ENCODE measurements at regions not wholly inside any gene's neighbourhood (a gene's known extent, or its start where the extent isn't known, plus 50 kb on each side); places are given as distances from the start of the nearest gene placed in this dataset.

- WGBS, 2 donors, result 18 to 27% methylated on average over 3 of the region's 3 CpGs
- Histone ChIP-seq H3K27ac (no peak overlapping the region), H3K36me3 (no peaks in the 10 kb centered on the region), H3K4me3 (no peak overlapping the region), H3K27me3 (no peaks in the 10 kb centered on the region), H3K9me3 (no peaks in the 10 kb centered on the region), H3K4me1 (no peaks in the 10 kb centered on the region)
- no peak for TF ChIP-seq CTCF (IDR thresholded peaks at IDR 0.05)
- DNase-seq (no peak), ATAC-seq (no peak), FAIRE-seq (no peak)
- intact Hi-C loops (cut with DNase I), result no loop called here
Measured at GRCh38 chr5:17690473-17690872, 56.2 kb downstream of the TAF11L14 start.

- no peak for FAIRE-seq
- no peak for TF ChIP-seq CTCF (IDR thresholded peaks at IDR 0.05)
- H3K27ac ChIP-seq, result no peak overlapping the region
- no peak for ATAC-seq
- 34 to 47% methylated on average over 1 of the region's 1 CpG for WGBS, 2 donors
- no peaks in the 10 kb centered on the region for H3K4me1 ChIP-seq
- no peaks in the 10 kb centered on the region for H3K9me3 ChIP-seq
- no peaks in the 10 kb centered on the region for H3K27me3 ChIP-seq
- H3K4me3 ChIP-seq, result no peak overlapping the region
- no peaks in the 10 kb centered on the region for H3K36me3 ChIP-seq
- no peak for DNase-seq
- intact Hi-C loops (cut with DNase I), result no loop called here
Measured at GRCh38 chr5:17691762-17692161, 57.5 kb downstream of the TAF11L14 start.

- H3K27me3 ChIP-seq, result no peaks in the 10 kb centered on the region
- H3K4me3 ChIP-seq, result no peak overlapping the region
- ATAC-seq (no peak), FAIRE-seq (no peak), DNase-seq (no peak)
- no peaks in the 10 kb centered on the region for H3K9me3 ChIP-seq
- no peaks in the 10 kb centered on the region for H3K36me3 ChIP-seq
- no peak for TF ChIP-seq CTCF (IDR thresholded peaks at IDR 0.05)
- H3K27ac ChIP-seq, result no peak overlapping the region
- intact Hi-C loops (cut with DNase I), result no loop called here
- H3K4me1 ChIP-seq, result no peaks in the 10 kb centered on the region
Measured at GRCh38 chr5:17694371-17694770, 60.1 kb downstream of the TAF11L14 start.

GRCh38 chr5:17694914-17695313, 60.7 kb downstream of the TAF11L14 start:
- intact Hi-C loops (cut with DNase I), result no loop called here
- Histone ChIP-seq H3K4me1 (no peaks in the 10 kb centered on the region), H3K9me3 (no peaks in the 10 kb centered on the region), H3K27me3 (no peaks in the 10 kb centered on the region), H3K36me3 (no peaks in the 10 kb centered on the region), H3K4me3 (no peak overlapping the region), H3K27ac (no peak overlapping the region)
- WGBS, 2 donors, result 51 to 62% methylated on average over 2 of the region's 2 CpGs
- ATAC-seq (no peak), FAIRE-seq (no peak), DNase-seq (no peak)
- no peak for TF ChIP-seq CTCF (IDR thresholded peaks at IDR 0.05)

DNA sequence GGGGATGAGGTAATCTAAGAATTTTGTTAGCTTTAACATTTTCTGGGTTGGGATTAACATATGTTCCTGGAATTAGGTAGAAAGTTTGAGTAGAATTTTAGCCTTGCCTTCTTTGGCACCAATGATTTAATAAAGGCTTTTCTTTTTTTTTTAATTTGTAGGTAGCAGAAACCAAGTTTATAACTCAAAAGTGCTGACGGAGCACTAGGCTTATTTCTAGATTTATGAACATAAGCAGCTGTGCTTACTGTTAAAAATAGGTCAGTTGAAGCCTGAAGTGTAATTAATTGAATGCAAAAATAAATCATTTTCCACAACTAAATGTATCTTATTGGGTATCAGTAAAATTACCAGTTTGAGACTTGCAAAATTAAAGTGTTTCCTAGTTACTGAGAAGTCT, 62.4 kb downstream of the TAF11L14 start:
- Histone ChIP-seq H3K4me1 (no peaks in the 10 kb centered on the region), H3K36me3 (no peaks in the 10 kb centered on the region), H3K9me3 (no peaks in the 10 kb centered on the region), H3K4me3 (no peak overlapping the region), H3K27ac (no peak overlapping the region), H3K27me3 (no peaks in the 10 kb centered on the region)
- WGBS, 2 donors, result 44 to 54% methylated on average over 1 of the region's 1 CpG
- no peak for DNase-seq
- intact Hi-C loops (cut with DNase I), result no loop called here
- no peak for FAIRE-seq
- no peak for ATAC-seq
- no peak for TF ChIP-seq CTCF (IDR thresholded peaks at IDR 0.05)
